ENCODE measurements at regions not wholly inside any gene's neighbourhood (a gene's known extent, or its start where the extent isn't known, plus 50 kb on each side); places are given as distances from the start of the nearest gene placed in this dataset.
"Not testable (repeated sequence)": the region's sequence is repeated elsewhere in the genome, so short reads cannot be mapped to it uniquely, and the experiment has no call there.

- Mint-ChIP-seq H3K36me3 (ENCODE audit: insufficient read depth) (no peaks in the 10 kb centered on the region), H3K27me3 (no peaks in the 10 kb centered on the region), H3K4me3 (no peak overlapping the region), H3K4me1 (no peaks in the 10 kb centered on the region), H3K27ac (ENCODE audit: low read depth) (no peak overlapping the region), H3K9me3 (peaks cover 5% of the 10 kb centered on the region)
- DNase-seq (ENCODE audit: low spot score in 2 of 2) (no peak), ATAC-seq (replicated peaks; ENCODE audit: extremely low read depth, poor library complexity, severe bottlenecking) (no peak)
Measured at GRCh38 chr3:162385387-162385786, 888.8 kb downstream of the OTOL1 start.

GRCh38 chr3:162390891-162391290, 894.3 kb downstream of the OTOL1 start:
- Mint-ChIP-seq H3K4me3 (no peak overlapping the region), H3K27me3 (no peaks in the 10 kb centered on the region)
- DNase-seq (ENCODE audit: low spot score in 2 of 2) = no peak

DNA sequence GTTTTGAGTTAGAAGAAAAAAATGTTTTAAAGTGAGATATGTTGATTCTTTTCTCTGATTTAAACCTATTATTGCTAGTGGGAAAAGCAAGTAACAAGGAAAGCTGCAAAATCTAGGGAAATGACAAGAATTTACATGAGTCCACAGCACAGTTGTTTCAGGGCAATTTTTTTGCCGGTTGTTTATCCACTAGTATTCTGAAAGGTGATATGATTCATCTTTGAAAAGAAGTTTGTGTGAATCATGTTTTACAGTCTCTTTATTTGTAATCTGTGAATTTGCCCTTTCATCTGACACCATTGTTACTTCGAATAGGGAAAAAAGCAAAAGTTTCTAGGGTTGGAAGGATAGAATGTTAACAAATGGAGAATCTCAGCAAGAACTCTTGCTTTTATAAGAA, 894.7 kb downstream of the OTOL1 start:
- DNase-seq (ENCODE audit: low spot score in 2 of 2) (no peak), ATAC-seq (replicated peaks; ENCODE audit: extremely low read depth, poor library complexity, severe bottlenecking) (no peak)
- peaks cover 16% of the 10 kb centered on the region for H3K9me3 Mint-ChIP-seq
- H3K36me3 Mint-ChIP-seq (ENCODE audit: insufficient read depth) = no peaks in the 10 kb centered on the region
- no peak overlapping the region for H3K27ac Mint-ChIP-seq (ENCODE audit: low read depth)
- H3K4me1 Mint-ChIP-seq = no peaks in the 10 kb centered on the region
- no peaks in the 10 kb centered on the region for H3K27me3 Mint-ChIP-seq
- H3K4me3 Mint-ChIP-seq = no peak overlapping the region

More at GRCh38 chr3:162390891-162391290, 894.3 kb downstream of the OTOL1 start:
- Mint-ChIP-seq H3K36me3 (ENCODE audit: insufficient read depth) (no peaks in the 10 kb centered on the region), H3K9me3 (peaks cover 16% of the 10 kb centered on the region), H3K4me1 (no peaks in the 10 kb centered on the region), H3K27ac (ENCODE audit: low read depth) (no peak overlapping the region)
- ATAC-seq (replicated peaks; ENCODE audit: extremely low read depth, poor library complexity, severe bottlenecking) = no peak

DNA sequence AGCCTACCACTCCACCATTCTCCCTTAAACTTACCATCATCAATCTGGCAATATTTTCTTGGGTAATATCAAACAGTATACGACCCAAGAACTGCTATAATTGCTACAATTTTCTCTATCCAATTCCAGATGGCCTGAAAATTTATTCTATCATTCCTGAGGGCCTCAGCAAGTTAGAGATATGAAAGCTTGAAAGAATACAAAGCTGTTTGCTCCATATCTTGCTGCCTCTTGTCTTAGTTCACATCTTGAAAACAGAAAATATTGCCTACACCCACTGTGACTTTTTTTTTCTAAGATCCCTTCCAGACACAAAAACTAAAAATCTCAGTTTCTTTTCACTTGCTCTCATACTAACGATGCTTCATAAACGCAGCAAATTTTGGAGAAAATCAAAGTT, 898.9 kb downstream of the OTOL1 start:
- no peaks in the 10 kb centered on the region for H3K27me3 Mint-ChIP-seq
- H3K27ac Mint-ChIP-seq (ENCODE audit: low read depth) = no peak overlapping the region
- H3K9me3 Mint-ChIP-seq = peaks cover 16% of the 10 kb centered on the region
- no peak for ATAC-seq (replicated peaks; ENCODE audit: extremely low read depth, poor library complexity, severe bottlenecking)
- H3K36me3 Mint-ChIP-seq (ENCODE audit: insufficient read depth) = peaks cover 2% of the 10 kb centered on the region
- no peak overlapping the region for H3K4me3 Mint-ChIP-seq
- DNase-seq (ENCODE audit: low spot score in 2 of 2) = no peak
- H3K4me1 Mint-ChIP-seq = no peaks in the 10 kb centered on the region

DNA sequence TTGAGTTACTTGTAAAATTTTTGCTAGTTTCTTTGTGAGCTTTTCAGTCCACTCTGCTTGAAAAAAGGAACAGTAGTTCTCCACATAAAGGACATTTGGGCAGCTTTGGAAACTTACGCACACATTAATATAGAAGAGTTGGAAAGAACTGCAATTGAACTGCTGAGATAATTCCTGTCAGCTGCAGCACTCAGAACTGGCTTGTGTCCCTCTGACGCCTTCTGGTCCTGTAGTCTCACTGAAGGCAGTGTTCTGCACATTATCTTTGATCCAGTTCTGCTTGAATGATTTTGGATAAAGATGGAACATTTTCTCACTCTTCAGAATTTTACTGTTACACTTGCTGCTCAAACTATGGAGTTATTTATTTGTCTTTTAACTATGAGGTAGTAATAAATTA, 901.9 kb downstream of the OTOL1 start:
- Mint-ChIP-seq H3K4me3 (no peak overlapping the region), H3K36me3 (ENCODE audit: insufficient read depth) (peaks cover 2% of the 10 kb centered on the region), H3K4me1 (no peaks in the 10 kb centered on the region), H3K27me3 (no peaks in the 10 kb centered on the region), H3K27ac (ENCODE audit: low read depth) (no peak overlapping the region), H3K9me3 (peaks cover 2% of the 10 kb centered on the region)
- no peak for ATAC-seq (replicated peaks; ENCODE audit: extremely low read depth, poor library complexity, severe bottlenecking)
- DNase-seq (ENCODE audit: low spot score in 2 of 2) = no peak

- DNase-seq (ENCODE audit: low spot score in 2 of 2) (no peak), ATAC-seq (replicated peaks; ENCODE audit: extremely low read depth, poor library complexity, severe bottlenecking) (no peak)
- H3K36me3 Mint-ChIP-seq (ENCODE audit: insufficient read depth) = peaks cover 2% of the 10 kb centered on the region
- H3K9me3 Mint-ChIP-seq = no peaks in the 10 kb centered on the region
- no peaks in the 10 kb centered on the region for H3K27me3 Mint-ChIP-seq
- H3K4me1 Mint-ChIP-seq = no peaks in the 10 kb centered on the region
- H3K27ac Mint-ChIP-seq (ENCODE audit: low read depth) = no peak overlapping the region
- H3K4me3 Mint-ChIP-seq = no peak overlapping the region
Measured at GRCh38 chr3:162400697-162401096, 904.1 kb downstream of the OTOL1 start.

DNA sequence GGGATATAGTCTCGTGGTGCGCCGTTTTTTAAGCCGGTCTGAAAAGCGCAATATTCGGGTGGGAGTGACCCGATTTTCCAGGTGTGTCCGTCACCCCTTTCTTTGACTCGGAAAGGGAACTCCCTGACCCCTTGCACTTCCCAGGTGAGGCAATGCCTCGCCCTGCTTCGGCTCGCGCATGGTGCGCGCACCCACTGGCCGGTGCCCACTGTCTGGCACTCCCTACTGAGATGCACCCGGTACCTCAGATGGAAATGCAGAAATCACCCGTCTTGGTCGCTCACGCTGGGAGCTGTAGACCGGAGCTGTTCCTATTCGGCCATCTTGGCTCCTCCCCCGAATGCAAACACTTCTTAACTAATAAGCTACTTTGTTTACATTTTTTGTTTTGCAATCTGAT, 914.9 kb downstream of the OTOL1 start:
- not testable (repeated sequence) for H3K4me3 Mint-ChIP-seq; H3K27ac Mint-ChIP-seq (ENCODE audit: low read depth); DNase-seq (ENCODE audit: low spot score in 2 of 2); H3K4me1 Mint-ChIP-seq; H3K27me3 Mint-ChIP-seq; H3K36me3 Mint-ChIP-seq (ENCODE audit: insufficient read depth); ATAC-seq (replicated peaks; ENCODE audit: extremely low read depth, poor library complexity, severe bottlenecking)
- peaks cover 16% of the 10 kb centered on the region for H3K9me3 Mint-ChIP-seq

GRCh38 chr3:162421721-162422120, 925.1 kb downstream of the OTOL1 start:
- DNase-seq (ENCODE audit: low spot score in 2 of 2) (no peak), ATAC-seq (replicated peaks; ENCODE audit: extremely low read depth, poor library complexity, severe bottlenecking) (no peak)
- no peaks in the 10 kb centered on the region for H3K27me3 Mint-ChIP-seq
- H3K4me3 Mint-ChIP-seq = no peak overlapping the region
- H3K9me3 Mint-ChIP-seq = peaks cover 5% of the 10 kb centered on the region
- H3K4me1 Mint-ChIP-seq = no peaks in the 10 kb centered on the region
- H3K27ac Mint-ChIP-seq (ENCODE audit: low read depth) = no peak overlapping the region
- H3K36me3 Mint-ChIP-seq (ENCODE audit: insufficient read depth) = no peaks in the 10 kb centered on the region

DNA sequence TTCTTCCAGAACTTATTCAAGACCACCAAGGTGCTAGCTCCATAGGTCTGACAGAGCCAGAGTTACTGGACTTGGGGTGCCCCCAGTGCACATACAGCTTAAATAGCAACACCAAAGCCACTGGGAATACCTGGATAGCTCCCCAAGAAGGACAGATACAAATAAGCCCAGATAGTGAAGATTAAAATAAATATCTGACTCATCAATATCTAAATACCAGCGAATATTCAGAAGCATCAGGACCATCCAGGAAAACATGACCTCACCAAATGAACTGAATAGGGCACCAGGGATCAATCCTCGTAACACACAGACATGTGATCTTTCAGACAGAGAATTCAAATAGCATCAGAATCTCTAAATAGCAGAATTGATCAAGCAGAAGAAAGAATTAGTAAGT, 931.6 kb downstream of the OTOL1 start:
- ATAC-seq (replicated peaks; ENCODE audit: extremely low read depth, poor library complexity, severe bottlenecking) (no peak), DNase-seq (ENCODE audit: low spot score in 2 of 2) (no peak)
- Mint-ChIP-seq H3K4me1 (no peaks in the 10 kb centered on the region), H3K27ac (ENCODE audit: low read depth) (no peak overlapping the region), H3K36me3 (ENCODE audit: insufficient read depth) (no peaks in the 10 kb centered on the region), H3K27me3 (no peaks in the 10 kb centered on the region), H3K4me3 (no peak overlapping the region), H3K9me3 (peaks cover 25% of the 10 kb centered on the region)

- DNase-seq (ENCODE audit: low spot score in 2 of 2) (no peak), ATAC-seq (replicated peaks; ENCODE audit: extremely low read depth, poor library complexity, severe bottlenecking) (no peak)
- no peaks in the 10 kb centered on the region for H3K36me3 Mint-ChIP-seq (ENCODE audit: insufficient read depth)
- no peaks in the 10 kb centered on the region for H3K27me3 Mint-ChIP-seq
- H3K27ac Mint-ChIP-seq (ENCODE audit: low read depth) = no peak overlapping the region
- no peak overlapping the region for H3K4me3 Mint-ChIP-seq
- H3K9me3 Mint-ChIP-seq = peaks cover 21% of the 10 kb centered on the region
- H3K4me1 Mint-ChIP-seq = no peaks in the 10 kb centered on the region
Measured at GRCh38 chr3:162435750-162436149, 939.1 kb downstream of the OTOL1 start.

DNA sequence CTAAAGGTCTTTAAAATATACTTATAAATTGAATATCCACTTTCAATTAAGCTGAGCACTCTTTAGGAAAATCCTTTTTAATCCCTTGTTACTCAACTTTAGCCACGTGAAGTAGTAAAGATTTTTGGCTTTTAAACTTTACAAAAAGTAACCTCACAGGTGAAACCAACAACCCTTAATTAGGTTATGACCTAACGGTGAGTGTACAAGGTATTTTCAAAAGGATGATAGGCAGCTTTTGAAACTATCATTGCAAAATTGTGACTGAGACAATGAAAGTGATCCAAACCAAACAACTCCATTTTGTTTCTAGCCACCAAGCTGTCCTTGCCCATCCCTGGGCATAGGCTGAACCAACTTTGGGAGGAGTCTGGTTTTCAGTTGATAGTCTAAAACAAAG, 940.2 kb downstream of the OTOL1 start:
- DNase-seq (ENCODE audit: low spot score in 2 of 2) (no peak), ATAC-seq (replicated peaks; ENCODE audit: extremely low read depth, poor library complexity, severe bottlenecking) (no peak)
- Mint-ChIP-seq H3K4me1 (no peaks in the 10 kb centered on the region), H3K9me3 (peaks cover 24% of the 10 kb centered on the region), H3K36me3 (ENCODE audit: insufficient read depth) (no peaks in the 10 kb centered on the region), H3K27ac (ENCODE audit: low read depth) (no peak overlapping the region), H3K27me3 (no peaks in the 10 kb centered on the region), H3K4me3 (no peak overlapping the region)

DNA sequence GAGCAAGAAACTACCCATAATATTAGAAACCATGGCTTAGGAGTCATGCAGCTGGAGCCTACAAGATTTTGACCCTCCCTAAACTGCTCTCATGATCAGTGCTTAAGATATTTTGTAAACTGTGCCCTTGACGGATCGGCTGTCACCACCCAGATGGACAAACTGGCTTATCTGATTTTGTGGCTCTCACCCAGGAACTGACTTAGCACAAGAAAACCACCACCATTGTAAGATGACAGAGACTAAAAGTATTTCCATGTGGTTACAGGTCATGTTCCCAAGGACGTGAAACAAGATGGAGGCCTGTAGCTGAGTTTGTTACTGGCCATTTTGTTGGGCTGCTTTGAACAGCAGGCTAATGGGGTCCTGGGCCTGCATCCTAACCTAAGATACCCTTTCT, 940.9 kb downstream of the OTOL1 start:
- peaks cover 24% of the 10 kb centered on the region for H3K9me3 Mint-ChIP-seq
- no peak for DNase-seq (ENCODE audit: low spot score in 2 of 2)
- no peaks in the 10 kb centered on the region for H3K27me3 Mint-ChIP-seq

DNA sequence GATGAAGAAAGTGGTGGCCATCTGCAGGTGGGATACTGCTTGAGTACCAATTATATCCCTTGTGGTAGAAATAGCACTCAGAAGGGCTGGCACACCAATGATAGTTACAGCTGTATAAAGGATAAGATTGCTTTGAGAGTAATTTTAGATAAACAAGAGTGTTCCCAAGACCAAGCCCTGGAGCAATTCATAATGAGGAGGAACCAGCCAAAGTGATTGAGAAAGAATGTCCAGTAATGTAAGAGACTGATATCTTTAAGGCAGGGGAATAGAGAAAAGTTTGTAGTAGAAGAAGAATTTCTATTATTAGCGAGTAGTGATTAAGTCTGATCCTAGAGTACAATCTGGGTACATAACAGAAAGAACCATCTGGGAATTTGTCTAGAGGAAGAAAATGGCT, 945.1 kb downstream of the OTOL1 start:
- Mint-ChIP-seq H3K27me3 (no peaks in the 10 kb centered on the region), H3K4me3 (no peak overlapping the region), H3K27ac (ENCODE audit: low read depth) (no peak overlapping the region), H3K9me3 (peaks cover 14% of the 10 kb centered on the region), H3K4me1 (no peaks in the 10 kb centered on the region), H3K36me3 (ENCODE audit: insufficient read depth) (no peaks in the 10 kb centered on the region)
- ATAC-seq (replicated peaks; ENCODE audit: extremely low read depth, poor library complexity, severe bottlenecking) = no peak
- DNase-seq (ENCODE audit: low spot score in 2 of 2) = no peak

More for the DNA sequence above, 940.9 kb downstream of the OTOL1 start:
- H3K4me3 Mint-ChIP-seq = no peak overlapping the region
- ATAC-seq (replicated peaks; ENCODE audit: extremely low read depth, poor library complexity, severe bottlenecking) = no peak
- H3K36me3 Mint-ChIP-seq (ENCODE audit: insufficient read depth) = no peaks in the 10 kb centered on the region
- H3K27ac Mint-ChIP-seq (ENCODE audit: low read depth) = no peak overlapping the region
- no peaks in the 10 kb centered on the region for H3K4me1 Mint-ChIP-seq

- DNase-seq (ENCODE audit: low spot score in 2 of 2) = no peak
- Mint-ChIP-seq H3K36me3 (ENCODE audit: insufficient read depth) (peaks cover 2% of the 10 kb centered on the region), H3K27ac (ENCODE audit: low read depth) (no peak overlapping the region), H3K9me3 (peaks cover 19% of the 10 kb centered on the region), H3K4me1 (no peaks in the 10 kb centered on the region), H3K27me3 (no peaks in the 10 kb centered on the region), H3K4me3 (no peak overlapping the region)
- ATAC-seq (replicated peaks; ENCODE audit: extremely low read depth, poor library complexity, severe bottlenecking) = no peak
Measured at GRCh38 chr3:162443376-162443775, 946.8 kb downstream of the OTOL1 start.
